Middle frontal gyrus (tissue), 1 donor: ENCODE measurements at regions not wholly inside any gene's neighbourhood (a gene's known extent, or its start where the extent isn't known, plus 50 kb on each side); places are given as distances from the start of the nearest gene placed in this dataset.

Experiments
- DNase-seq: peaks from one replicate; pipeline ENCODE4 v3.0.0-alpha.2; 2015; ENCODE audit warnings: low spot score; ENCODE audit errors: extremely low spot score

DNA sequence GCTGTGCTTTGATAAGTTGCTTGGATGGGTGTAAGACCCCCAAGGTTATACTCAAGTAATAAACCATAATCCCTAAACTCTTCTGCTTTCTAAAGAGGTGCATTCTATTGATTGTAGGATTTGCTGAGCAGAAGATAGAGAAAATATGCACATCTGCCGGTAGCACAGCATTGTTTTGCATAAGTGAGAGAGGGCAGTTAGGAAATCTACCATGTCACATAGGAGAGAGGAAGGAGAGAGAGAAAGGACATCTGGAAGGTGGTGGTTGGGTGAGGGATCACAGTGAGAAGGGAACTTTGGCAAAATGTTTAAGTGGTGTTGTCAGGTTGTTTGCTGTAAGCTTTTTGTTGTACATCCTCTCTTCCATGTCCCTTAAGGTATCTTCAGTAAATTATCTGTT lies 73.6 kb upstream of the BDNF start:
- DNase-seq, result no peak

DNA sequence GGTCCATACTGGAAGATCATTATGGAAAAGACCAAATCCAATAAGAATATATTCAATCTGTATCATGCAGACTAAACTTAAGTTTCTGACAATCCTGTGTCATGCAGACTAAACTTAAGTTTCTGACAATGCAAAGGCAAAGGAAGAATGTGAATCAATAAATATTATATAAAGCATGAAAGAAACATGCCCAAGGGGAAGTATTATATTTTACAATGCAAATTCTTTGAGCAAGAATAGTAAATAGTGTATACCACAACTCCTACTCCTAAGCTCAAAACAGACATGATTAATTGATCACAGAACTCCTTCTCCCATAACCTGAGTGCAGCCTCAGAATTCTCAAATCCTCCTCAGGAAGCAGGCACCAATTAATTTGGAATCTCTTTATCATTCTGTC lies 71.3 kb upstream of the BDNF start:
- no peak for DNase-seq

DNA sequence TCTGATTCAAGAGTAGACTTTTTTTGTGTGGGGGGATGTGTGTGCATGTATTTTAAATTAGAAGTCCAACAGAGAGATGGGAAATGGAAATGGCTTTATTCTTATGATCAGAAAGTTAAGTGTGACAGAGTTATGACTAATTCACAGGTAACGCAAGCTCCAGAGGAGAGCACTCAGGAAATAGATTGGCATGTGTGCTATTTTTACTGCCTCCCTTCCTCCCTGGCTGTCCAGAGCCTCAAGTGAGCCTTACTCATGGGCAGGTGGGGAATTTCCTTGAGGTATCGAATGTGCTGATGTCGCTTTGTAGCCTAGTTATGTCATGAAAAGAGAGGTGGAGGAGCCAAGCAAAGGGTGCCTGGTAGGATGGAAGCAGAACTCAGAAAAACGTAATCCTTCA lies 70.3 kb upstream of the BDNF start:
- DNase-seq, result no peak

DNA sequence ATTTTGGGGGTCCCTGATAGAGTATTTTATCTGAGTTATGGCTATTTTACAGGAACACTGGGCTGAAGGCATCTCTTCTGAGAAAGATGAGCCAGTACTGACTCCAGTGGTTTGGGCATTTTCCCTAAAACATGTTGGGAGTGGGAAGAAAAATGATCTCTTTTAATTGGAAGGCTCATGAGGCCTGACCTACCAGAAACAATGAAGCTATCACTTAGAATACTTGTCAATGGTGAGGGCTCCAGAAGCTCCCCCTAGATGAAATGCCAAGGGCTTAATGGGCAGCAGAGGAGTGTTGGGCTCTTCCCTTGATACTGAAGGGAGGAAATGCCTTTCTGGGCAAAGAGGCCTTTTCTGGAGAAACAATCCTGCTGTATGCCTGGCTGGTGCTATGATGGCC lies 63.5 kb upstream of the BDNF start:
- no peak for DNase-seq

DNA sequence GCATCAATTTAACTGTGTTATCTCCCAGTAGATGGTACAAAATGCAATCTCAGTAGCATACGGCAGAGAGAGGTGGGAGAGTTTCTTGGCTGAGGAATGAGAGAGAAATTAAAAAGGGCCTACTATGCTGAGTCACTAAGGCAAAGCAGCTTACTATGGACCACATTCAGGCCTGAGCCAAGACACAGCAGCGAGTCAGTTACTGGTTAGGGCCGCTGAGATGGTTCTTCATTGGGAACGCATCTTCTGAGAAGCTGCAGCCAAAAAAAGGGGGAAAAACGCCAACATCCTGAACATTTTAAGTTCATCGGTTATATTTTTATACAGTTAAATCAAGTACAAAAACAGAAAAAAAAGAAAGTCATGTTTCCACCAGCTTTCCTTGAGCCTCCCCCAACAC lies 61.1 kb upstream of the BDNF start:
- DNase-seq, result peak; percentile 9

DNA sequence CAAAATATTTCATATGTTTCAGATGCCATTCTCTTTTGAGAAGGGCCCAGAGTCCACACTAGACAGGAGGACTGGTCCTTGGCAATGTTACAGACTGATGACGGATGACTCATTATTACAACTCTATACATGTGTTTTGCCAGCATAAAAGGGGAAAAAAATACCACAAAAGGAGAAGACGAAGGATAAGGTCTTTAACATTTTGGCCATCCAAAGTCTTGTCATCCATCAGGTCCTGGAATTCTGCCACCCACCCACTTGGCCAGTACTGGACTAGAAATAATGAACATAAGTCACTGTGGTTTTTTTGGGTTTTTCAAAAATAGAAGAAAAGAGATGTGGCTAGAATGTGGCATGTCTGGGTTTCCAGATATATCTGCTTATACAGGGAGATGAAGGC lies 57.7 kb upstream of the BDNF start:
- no peak for DNase-seq

DNA sequence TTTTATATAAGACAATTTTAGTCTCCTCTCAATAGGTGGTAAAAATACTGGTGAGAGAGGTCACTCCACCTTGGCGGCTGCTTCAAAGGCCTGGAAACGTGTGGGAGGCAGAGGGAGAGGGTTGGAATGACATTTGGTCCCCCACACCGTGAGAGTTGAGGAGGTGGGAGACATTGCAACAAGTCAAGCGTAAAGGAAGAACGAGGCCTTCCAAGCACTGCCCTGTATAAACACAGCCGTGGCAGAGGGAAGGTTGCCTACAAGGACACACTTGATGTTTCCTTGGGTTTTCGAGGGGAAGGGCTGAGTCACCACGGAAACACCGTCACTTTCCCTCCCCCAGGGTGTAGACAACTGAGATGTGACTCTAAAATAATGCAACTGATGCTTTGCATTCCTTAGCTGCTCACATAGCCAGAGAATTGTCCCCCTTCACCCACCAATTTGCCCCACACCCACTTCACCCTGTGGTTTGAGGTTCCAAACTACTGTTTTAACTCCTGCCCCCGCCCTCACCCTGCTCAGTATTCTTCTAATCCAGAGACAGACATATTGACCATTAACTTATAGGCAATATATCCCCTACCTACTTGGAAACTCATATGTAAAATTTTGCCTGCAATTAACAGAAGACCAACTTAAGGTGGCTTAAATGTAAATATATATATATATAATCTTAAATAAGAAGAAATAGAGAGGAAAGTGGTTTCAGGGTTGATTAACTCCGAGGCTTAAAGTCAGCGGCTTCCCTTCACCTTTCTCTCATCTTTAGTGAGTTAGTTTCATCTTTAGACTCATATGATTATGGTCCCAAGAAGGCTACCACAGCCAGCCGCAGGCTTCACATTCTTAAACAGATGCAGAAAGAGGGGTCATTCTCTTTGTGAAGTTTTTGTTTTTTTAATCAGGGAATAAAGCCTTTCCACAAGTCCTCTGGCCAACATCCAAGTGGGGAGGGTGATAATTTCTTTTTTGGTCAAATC lies 54.1 kb upstream of the BDNF start:
- no peak for DNase-seq
